ENCODE measurements at regions not wholly inside any gene's neighbourhood (a gene's known extent, or its start where the extent isn't known, plus 50 kb on each side); places are given as distances from the start of the nearest gene placed in this dataset.

DNA sequence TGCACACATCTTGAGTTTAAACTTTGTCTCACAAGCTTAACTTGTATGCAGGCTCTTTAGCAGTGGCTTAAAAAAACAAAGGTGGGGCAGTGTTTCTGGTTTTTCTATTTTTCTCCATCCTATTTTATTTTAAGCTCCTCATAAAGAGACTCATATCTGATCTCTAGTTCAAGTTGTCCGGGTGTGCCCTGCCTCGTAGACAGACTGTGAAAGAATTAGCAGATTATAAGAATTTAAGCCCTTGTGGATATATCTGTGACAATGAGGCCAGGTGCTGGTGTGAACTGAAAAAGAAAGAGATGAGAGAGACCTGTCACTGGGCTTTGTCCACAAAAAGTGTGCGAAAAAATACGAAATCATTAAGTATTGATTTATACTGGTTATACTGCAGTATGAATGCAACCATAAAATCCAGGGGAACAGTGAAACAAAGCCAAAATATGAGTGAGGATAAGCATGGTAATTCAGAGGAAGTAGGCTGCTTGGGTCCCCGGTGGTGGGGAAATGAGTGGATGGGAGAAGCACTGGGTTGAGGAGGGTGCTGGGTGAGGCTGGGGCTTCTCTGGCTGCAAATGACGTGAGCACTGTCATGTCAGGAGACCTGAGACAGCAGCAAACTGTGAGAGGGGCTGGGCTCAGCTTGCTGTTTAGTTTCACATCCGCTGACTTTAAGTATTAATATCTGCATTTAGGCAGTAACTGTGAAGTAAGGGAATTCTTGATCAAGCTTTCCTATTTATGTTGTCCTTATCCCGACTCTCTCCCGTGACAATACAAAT is 179.7 kb upstream of the ANKRD55 start:
- TF ChIP-seq, protein P1, sequence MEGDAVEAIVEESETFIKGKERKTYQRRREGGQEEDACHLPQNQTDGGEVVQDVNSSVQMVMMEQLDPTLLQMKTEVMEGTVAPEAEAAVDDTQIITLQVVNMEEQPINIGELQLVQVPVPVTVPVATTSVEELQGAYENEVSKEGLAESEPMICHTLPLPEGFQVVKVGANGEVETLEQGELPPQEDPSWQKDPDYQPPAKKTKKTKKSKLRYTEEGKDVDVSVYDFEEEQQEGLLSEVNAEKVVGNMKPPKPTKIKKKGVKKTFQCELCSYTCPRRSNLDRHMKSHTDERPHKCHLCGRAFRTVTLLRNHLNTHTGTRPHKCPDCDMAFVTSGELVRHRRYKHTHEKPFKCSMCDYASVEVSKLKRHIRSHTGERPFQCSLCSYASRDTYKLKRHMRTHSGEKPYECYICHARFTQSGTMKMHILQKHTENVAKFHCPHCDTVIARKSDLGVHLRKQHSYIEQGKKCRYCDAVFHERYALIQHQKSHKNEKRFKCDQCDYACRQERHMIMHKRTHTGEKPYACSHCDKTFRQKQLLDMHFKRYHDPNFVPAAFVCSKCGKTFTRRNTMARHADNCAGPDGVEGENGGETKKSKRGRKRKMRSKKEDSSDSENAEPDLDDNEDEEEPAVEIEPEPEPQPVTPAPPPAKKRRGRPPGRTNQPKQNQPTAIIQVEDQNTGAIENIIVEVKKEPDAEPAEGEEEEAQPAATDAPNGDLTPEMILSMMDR (IDR thresholded peaks at IDR 0.05) = no peak
- no peak for TF ChIP-seq POLR2A (IDR thresholded peaks at IDR 0.05)
